HG02852 (cell line): ENCODE measurements at regions not wholly inside any gene's neighbourhood (a gene's known extent, or its start where the extent isn't known, plus 50 kb on each side); places are given as distances from the start of the nearest gene placed in this dataset.
"Not testable (repeated sequence)": the region's sequence is repeated elsewhere in the genome, so short reads cannot be mapped to it uniquely, and the experiment has no call there.

Experiments
- ATAC-seq: cut with Tn5 transposase; IDR thresholded peaks from one replicate; pipeline ENCODE4 v1.9.1; 2021; ENCODE audit warnings: mild to moderate bottlenecking, moderate library complexity; ENCODE audit not compliant: unreplicated experiment

DNA sequence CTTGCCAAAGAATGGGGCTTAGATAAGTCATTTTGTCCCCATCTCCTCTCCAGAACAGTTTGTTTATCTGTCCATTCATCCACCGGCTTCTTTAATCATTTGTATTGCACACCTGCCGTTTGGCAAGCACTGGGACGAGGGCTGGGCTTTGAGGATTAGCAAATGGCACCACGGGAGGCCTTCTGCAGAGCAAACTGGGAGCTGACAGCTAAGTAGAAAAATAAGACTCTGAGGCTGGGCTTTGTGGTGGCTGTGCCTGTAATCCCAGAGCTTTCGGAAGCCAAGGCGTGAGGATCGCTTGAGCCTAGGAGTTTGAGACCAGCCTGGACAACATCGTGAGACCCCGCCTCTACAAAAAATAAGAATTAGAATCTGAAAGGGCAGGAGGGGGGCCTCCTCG, 203.9 kb downstream of the NPIPB11 start:
- ATAC-seq: not testable (repeated sequence)

DNA sequence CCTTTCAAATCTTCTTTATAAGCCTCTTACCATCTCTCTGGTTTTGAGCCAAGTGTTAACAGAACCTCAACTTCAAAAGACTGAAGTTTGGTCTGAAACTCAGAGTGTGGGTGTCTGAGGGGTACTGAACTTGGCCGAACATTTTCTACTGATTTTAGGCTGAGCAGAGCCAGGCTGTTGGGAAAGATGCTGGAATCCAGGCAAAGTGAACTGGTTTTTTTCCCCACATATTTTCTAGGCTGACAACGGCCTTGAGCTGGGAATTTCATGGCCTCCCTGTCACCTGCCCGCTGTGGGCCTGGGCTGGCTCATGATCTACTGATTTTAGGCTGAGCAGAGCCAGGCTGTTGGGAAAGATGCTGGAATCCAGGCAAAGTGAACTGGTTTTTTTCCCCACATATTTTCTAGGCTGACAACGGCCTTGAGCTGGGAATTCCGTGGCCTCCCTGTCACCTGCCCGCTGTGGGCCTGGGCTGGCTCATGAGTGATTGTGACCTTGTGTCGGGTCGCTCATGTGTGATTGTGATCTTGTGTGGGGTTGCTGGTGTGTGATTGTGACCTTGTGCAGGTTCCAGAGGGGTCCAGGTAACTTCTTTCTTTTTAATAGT, 204.4 kb downstream of the NPIPB11 start:
- not testable (repeated sequence) for ATAC-seq

DNA sequence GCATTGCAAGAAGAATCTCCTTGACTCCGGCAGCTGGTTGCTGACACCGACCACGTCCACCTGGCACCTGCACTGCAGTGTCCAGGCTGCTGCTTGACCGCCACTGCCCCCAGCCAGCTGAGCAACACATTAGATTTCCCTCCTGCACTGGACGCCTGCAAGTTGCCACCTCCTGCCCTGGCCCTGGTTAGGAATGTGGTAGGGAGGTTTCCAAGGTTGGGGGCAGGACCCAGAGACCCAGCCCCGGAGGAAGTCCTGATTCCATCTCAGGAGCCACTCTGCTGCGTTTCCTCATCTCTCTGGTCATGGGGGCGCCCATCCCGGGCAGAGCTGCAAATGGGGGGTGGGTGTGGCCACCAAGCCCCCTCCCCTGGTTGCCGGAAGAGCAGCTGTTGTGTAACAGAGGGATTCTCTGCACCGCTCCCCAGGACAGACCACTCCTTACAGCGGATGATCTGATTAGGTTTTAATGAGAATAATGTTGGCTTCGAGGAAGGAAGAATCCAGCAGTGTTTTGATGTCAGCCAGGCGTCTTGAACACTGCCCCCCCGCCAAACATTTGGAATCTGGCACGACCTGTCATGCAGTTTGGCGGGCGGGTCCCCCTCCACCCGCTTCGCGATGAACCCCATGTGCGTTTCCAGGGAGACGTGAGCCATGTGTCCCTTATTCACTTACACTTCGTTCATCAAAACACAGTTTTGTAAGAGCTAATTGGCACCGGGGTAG, 205.1 kb downstream of the NPIPB11 start:
- not testable (repeated sequence) for ATAC-seq

GRCh38 chr16:29200681-29201080, 205.8 kb downstream of the NPIPB11 start:
- ATAC-seq: not testable (repeated sequence)

DNA sequence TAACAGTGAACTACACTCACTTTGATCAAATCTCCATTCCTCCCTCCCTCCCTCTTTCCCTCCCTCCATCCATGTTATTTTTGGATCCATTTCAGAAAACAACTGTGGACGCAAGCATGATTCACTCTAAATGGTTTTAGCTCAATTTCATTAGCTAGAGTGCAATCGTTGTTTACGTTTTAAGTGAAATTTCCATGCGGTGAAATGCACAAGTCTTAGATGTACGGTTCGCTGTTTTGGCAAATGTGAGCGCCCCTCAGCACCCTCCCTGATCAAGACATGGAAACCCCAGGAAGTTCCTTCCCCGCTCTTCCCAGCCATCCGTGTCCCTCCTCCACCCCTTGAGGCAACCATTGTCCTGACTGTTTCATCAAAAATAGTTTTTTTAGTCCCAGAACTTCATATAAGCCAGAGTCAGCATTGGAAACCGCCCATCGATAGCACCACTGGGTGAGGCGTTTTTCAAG, 206.3 kb downstream of the NPIPB11 start:
- not testable (repeated sequence) for ATAC-seq

DNA sequence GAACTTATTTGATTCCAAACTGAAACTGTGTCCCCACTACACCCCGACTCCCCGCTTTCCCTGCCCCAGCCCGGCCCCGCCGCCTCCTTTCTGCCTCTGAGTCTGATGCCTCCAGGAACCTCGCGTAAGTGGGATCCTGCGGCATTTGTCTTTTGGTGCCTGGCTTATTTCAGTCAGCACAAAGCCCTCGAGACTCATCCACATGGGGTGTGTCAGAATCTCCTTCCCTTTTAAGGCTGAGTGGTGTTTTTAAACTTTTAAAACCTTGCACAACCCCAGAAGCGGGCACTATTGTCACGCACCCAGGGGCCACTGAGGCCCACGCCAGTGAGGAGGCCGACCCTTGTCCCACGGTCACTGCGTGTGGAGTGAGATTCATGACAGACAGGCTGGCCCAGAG, 206.9 kb downstream of the NPIPB11 start:
- not testable (repeated sequence) for ATAC-seq

GRCh38 chr16:29198731-29199521, 207.6 kb downstream of the NPIPB11 start:
- ATAC-seq: no peak

DNA sequence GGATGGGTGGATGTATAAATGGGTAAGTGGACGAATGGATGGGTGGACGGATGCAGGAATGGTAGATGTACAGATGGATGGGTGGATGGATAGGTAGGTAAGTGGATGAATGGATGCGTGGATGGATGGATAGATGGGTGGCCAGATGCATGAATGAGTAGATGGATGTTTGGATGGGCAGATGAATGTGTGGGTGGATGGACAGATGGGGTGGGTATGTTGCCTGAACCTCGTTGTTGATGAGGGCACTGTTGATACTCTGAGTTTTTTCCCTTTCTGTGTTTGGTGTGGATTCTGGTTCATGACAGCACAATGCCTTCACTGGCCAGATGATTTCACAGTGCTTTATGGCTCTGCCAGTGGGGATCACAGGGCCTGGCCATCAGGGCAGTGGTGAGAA, 208.3 kb downstream of the NPIPB11 start:
- ATAC-seq: no peak

DNA sequence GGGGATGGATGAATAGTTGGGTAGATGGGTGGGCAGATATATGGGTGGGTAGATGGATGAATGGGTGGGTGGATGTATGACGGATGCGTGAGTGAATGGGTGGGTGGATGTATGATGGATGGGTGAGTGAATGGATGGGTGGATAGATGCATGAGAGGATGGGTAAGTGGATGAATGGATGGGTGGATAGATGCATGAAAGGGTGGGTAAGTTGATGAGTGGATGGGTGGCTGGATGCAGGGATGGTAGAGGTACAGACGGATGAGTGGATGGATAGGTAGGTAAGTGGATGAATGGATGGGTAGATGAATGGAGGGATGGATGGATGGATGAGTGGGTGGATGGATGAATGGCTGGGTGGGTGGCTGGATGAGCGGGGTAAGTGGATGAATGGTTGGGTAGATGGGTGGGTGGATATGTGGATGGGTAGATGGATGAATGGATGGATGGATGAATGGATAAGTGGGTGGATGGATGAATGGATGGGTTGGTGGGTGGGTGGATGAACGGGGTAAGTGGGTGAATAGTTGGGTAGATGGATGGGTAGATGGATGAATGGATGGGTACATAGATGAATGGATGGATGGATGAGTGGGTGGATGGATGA, 208.9 kb downstream of the NPIPB11 start:
- not testable (repeated sequence) for ATAC-seq

DNA sequence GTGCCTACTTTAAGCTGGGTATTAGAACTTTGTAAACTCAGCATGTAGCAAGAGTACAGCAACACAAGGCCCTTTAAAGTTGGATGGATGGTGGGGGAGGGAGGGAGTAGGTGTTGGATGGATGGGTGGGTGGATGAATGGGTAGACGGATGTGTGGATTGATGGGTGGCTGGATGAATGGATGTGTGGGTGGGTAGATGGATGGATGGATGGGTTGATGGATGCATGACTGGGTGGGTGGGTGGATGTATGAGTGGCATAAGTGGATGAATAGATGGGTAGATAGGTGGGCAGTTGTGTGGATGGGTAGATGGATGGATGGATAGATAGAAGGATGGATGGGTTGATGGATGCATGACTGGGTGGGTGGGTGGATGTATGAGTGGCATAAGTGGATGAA, 209.8 kb downstream of the NPIPB11 start:
- ATAC-seq: not testable (repeated sequence)

- not testable (repeated sequence) for ATAC-seq
Measured at GRCh38 chr16:29195116-29195872, 210.4 kb downstream of the LAT start.

GRCh38 chr16:29194185-29194844, 209.5 kb downstream of the LAT start:
- ATAC-seq: not testable (repeated sequence)

DNA sequence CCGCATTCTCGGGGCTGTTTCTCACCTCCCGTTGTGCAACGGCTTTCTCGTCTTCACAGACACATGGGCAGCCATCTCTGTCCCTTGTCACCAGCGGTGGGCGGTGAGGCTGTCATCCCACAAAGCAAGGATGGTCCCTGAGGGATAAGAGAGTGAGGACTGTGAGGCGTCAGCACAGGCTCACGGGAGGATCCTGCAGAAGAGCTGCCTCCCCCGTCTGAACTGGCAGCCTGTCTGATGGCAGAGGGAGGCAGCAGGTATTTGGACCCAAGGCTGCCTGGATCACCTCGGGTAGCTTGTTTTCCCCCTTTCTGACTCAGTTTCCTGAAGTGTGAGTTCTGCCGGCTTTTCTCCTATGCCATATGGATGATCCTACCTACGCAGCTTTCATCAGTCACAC, 208.8 kb downstream of the LAT start:
- not testable (repeated sequence) for ATAC-seq

- not testable (repeated sequence) for ATAC-seq
Measured at GRCh38 chr16:29193248-29193574, 208.4 kb downstream of the LAT start.

DNA sequence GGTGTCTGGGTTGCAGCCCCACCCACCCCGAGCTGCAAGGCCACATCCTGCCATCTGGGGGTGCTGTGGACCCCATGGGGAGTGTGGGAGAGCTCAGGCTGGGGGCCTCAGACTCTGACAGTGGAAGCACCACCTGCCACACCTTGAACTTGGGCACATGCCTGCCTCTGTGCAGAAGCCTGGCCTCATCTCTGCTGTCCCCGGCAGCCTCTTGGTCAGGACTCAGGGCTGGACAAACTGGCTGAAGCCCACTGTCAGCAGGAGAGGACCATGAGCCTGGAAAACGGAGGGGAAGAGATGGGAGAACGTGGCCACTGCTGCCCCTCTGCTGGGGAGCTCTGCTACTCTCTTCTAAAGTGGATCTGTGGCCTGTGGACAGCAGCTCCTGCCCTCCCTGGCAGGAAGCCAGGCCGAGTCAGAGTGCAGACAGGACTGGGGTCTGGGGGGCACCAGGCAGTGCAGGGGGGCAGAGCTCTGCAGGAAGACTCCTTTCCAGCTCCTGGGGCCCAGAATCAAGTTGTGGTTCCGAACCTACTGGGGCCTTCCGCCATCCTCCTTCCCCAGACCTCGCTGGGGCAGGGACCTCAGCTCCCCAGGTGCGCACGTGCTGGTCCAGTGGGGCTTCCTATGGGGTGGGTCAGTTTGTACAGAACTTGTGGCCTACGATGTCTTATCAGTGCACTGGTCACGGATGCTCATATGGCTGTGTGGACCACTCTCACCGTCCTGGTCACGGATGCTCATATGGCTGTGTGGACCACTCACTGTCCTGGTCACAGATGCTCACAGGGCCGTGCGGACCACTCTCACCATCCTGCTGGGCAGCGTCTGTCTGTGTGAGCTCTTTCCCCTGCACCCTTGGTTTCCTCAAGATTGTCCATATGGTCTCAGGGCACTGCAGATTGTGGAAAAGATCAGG, 207.7 kb downstream of the LAT start:
- no peak for ATAC-seq

- not testable (repeated sequence) for ATAC-seq
Measured at GRCh38 chr16:29191636-29192180, 206.9 kb downstream of the LAT start.

DNA sequence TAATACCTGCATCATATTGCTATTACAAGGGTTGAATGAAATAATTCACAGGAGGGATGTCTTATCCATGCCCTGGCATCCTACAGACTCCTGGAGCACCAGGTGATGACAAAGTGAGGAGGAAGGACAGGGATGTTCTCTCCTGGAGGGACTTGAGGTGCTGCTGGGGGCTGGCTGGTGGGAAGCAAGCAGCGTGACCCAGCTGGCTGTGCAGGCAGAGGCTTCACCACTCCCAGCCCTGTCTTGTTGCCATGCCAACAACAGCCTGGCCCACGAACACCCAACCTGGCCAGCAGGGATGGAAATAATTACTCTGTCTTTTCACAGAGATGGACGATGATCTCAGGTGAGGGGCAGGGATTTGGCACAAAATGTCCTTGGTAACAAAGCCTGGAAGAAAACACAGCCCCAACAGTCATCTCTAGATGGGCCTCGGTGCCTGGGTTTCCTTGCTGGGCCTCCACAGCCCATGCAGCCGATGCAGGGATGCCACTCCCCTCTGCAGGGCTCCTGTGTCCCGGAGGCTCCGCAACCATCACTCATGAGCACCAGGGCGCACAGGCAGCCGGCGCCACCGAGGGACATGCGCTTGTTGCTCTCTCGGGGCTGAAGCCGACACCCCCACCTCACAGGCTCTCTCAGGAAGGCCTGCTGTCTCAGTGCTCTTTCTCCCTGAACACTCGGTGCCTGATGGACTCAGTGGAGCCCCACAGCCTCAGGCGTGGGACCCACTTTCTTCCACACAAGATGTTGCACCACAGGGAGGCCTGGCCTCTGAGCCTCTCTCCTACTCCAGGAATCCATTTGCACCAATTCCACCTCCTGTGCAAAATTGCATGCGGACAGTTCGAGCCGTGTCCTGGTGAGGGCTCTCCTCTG, 205.9 kb downstream of the LAT start:
- not testable (repeated sequence) for ATAC-seq

DNA sequence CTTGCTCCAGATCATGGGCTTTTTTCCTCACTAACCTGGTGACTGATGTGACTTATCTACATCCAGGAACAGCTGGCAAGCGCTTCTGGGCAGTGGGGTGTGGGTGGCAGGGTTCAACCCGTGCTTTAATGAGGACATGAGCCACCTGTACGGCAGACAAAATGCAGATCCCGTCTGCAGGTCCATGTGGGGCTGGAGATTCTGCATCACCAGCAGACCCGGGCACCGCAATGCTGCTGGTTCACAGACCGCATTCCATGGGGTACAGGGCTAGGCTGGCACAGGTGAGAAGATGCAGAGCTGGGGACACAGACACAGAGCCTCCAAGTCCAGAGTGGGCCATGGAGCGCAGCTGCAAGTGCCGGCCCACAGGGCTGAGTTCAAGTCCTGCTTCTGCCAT, 204.0 kb downstream of the LAT start:
- not testable (repeated sequence) for ATAC-seq
